ENCODE measurements at regions not wholly inside any gene's neighbourhood (a gene's known extent, or its start where the extent isn't known, plus 50 kb on each side); places are given as distances from the start of the nearest gene placed in this dataset.

- TF ChIP-seq POLR2A (IDR thresholded peaks at IDR 0.05) (no peak), CTCF (IDR thresholded peaks at IDR 0.05) (no peak)
These were observed 147.6 kb upstream of the TMEM170B start for GRCh38 chr6:11389977-11390376.
